Mammary epithelial cell (primary cell): ENCODE measurements at regions not wholly inside any gene's neighbourhood (a gene's known extent, or its start where the extent isn't known, plus 50 kb on each side); places are given as distances from the start of the nearest gene placed in this dataset.

Experiments used
- EZH2 ChIP-seq: IDR thresholded peaks from 2 replicates; pipeline ENCODE4 v1.6.1; 2012; ENCODE audit warnings: low read length, inconsistent platforms, borderline replicate concordance
- TF ChIP-seq, protein P1 (sequence below), 2 donors: IDR thresholded peaks in 1 of 2; conservative IDR thresholded peaks in 1 of 2; 2 replicates each; pipeline ENCODE4 v1.5.1; 2011 to 2012; ENCODE audit warnings: inconsistent platforms in 2 of 2, low read length in 2 of 2, mild to moderate bottlenecking in 2 of 2, control low read depth in 1 of 2, low read depth in 1 of 2; ENCODE audit not compliant: insufficient read depth in 1 of 2; ENCODE audit errors: extremely low read depth in 1 of 2

DNA sequence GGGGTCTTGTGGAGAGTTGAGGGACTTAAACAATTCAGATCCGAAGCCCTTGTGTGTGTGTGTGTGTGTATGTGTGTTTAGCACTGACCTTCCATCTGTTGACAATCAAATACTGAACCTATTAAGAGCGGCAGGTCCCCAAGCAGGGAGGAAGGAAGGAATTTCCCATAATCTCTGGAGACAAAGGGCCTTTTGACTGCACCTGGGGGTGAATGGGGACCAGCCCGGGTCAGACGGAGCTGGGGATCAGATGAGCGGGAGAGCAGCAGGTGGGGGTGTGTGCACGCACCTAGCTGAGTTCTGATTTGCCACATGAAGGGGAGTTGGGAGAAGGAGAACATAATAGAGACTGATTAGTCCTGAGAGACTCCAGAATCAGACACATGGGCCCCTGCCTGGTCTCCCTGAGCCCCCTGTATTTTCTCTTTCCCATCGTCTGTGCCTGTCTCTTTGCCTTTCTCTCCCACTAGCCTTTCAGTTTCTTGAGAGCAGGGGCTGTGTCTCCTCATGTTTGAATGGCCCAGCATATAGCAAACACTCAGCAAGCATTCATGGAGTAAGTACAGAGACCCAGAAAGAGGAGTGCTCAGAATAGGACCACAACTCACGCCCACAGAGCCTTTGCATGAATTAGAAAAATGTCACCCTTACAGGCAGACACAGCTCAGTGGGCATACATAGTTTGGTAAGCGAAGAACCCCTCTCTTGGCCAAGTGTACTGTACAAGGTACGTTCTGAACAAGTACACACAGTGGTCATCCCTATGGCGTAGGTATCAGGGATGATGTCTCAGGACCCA lies 288.3 kb upstream of the HABP2 start:
- TF ChIP-seq, protein P1, sequence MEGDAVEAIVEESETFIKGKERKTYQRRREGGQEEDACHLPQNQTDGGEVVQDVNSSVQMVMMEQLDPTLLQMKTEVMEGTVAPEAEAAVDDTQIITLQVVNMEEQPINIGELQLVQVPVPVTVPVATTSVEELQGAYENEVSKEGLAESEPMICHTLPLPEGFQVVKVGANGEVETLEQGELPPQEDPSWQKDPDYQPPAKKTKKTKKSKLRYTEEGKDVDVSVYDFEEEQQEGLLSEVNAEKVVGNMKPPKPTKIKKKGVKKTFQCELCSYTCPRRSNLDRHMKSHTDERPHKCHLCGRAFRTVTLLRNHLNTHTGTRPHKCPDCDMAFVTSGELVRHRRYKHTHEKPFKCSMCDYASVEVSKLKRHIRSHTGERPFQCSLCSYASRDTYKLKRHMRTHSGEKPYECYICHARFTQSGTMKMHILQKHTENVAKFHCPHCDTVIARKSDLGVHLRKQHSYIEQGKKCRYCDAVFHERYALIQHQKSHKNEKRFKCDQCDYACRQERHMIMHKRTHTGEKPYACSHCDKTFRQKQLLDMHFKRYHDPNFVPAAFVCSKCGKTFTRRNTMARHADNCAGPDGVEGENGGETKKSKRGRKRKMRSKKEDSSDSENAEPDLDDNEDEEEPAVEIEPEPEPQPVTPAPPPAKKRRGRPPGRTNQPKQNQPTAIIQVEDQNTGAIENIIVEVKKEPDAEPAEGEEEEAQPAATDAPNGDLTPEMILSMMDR (conservative IDR thresholded peaks at IDR 0.05 in 1 of 2, IDR thresholded peaks at IDR 0.05 in 1 of 2; ENCODE audit: extremely low read depth in 1 of 2, insufficient read depth in 1 of 2, low read depth in 1 of 2, low read length in 2 of 2): no peak
- no peak for TF ChIP-seq EZH2
